GM23338 (cell line): ENCODE measurements at regions not wholly inside any gene's neighbourhood (a gene's known extent, or its start where the extent isn't known, plus 50 kb on each side); places are given as distances from the start of the nearest gene placed in this dataset.

Experiments used
- ATAC-seq: fragments of 200-7000 bp; cut with Tn5 transposase; 3 replicates; pipeline ENCODE4 v1.9.1; 2020
- DNase-seq: peaks from one replicate; pipeline ENCODE4 v3.0.0-alpha.2; 2015; ENCODE audit warnings: low spot score
- H2AFZ ChIP-seq: fragments of 200-600 bp; sonication (generic); 2 replicates; pipeline ENCODE4 v1.8.0; 2016; ENCODE audit warnings: antibody characterized with exemption, mild to moderate bottlenecking, moderate library complexity
- H3F3A ChIP-seq: fragments of 200-600 bp; sonication (generic); replicated peaks from 2 replicates; pipeline ENCODE4 v1.8.0; 2017; ENCODE audit warnings: antibody characterized with exemption, mixed run types, low read depth
- H3K27ac ChIP-seq: fragments of 200-600 bp; sonication (generic); 2 replicates; pipeline ENCODE4 v1.6.1; 2016; ENCODE audit warnings: low read depth
- H3K27me3 ChIP-seq: fragments of 200-600 bp; sonication (generic); 2 replicates; pipeline ENCODE4 v1.8.0; 2016; ENCODE audit warnings: mild to moderate bottlenecking, mixed run types, moderate library complexity; ENCODE audit not compliant: insufficient read depth
- H3K36me3 ChIP-seq: fragments of 200-600 bp; sonication (generic); 2 replicates; pipeline ENCODE4 v1.8.0; 2016; ENCODE audit warnings: mild to moderate bottlenecking; ENCODE audit not compliant: insufficient read depth
- H3K4me1 ChIP-seq: fragments of 200-600 bp; sonication (generic); 2 replicates; pipeline ENCODE4 v1.8.0; 2016; ENCODE audit warnings: mild to moderate bottlenecking, moderate library complexity; ENCODE audit not compliant: insufficient read depth
- H3K4me2 ChIP-seq: fragments of 200-600 bp; sonication (generic); 2 replicates; pipeline ENCODE4 v1.7.1; 2017; ENCODE audit warnings: mixed run types
- H3K4me3 ChIP-seq: fragments of 200-600 bp; sonication (generic); 2 replicates; pipeline ENCODE4 v1.6.1; 2016; ENCODE audit warnings: mixed run types
- H3K79me2 ChIP-seq: fragments of 200-600 bp; sonication (generic); replicated peaks from 2 replicates; pipeline ENCODE4 v1.8.0; 2017; ENCODE audit warnings: mild to moderate bottlenecking; ENCODE audit not compliant: insufficient read depth
- H3K9me2 ChIP-seq: fragments of 200-600 bp; sonication (generic); 2 replicates; pipeline ENCODE4 v1.8.0; 2017; ENCODE audit not compliant: insufficient read depth
- H4K20me1 ChIP-seq: fragments of 200-600 bp; sonication (generic); replicated peaks from 2 replicates; pipeline ENCODE4 v1.8.0; 2017; ENCODE audit warnings: mild to moderate bottlenecking; ENCODE audit not compliant: insufficient read depth
- H3K27ac Mint-ChIP-seq: 2 replicates; pipeline ENCODE4 v1.8.0; 2020; ENCODE audit warnings: inconsistent platforms, mild to moderate bottlenecking, moderate library complexity, mixed read lengths
- H3K27me3 Mint-ChIP-seq: 3 replicates; pipeline ENCODE4 v1.8.0; 2022; ENCODE audit warnings: low read depth, mild to moderate bottlenecking, moderate library complexity, mixed read lengths, inconsistent platforms; ENCODE audit not compliant: insufficient read depth, poor library complexity
- H3K36me3 Mint-ChIP-seq: 3 replicates; pipeline ENCODE4 v1.8.0; 2021; ENCODE audit warnings: low read depth, mild to moderate bottlenecking, inconsistent platforms, moderate library complexity, mixed read lengths
- H3K4me1 Mint-ChIP-seq: 3 replicates; pipeline ENCODE4 v1.8.0; 2020; ENCODE audit warnings: mild to moderate bottlenecking, inconsistent platforms, mixed read lengths
- H3K4me3 Mint-ChIP-seq: 3 replicates; pipeline ENCODE4 v1.8.0; 2021; ENCODE audit warnings: moderate library complexity, mild to moderate bottlenecking, inconsistent platforms, mixed read lengths
- H3K9me3 Mint-ChIP-seq: 3 replicates; pipeline ENCODE4 v1.8.0; 2020; ENCODE audit warnings: moderate library complexity, mild to moderate bottlenecking, inconsistent platforms, mixed read lengths
- CREB1 ChIP-seq: fragments of 250-450 bp; sonication (Bioruptor Pico); IDR thresholded peaks from 2 replicates; pipeline ENCODE4 v1.5.0; 2020; ENCODE audit warnings: low read depth, mild to moderate bottlenecking, moderate library complexity
- EZH2phosphoT487 ChIP-seq: fragments of 200-600 bp; sonication (generic); IDR thresholded peaks from one replicate; pipeline ENCODE4 v1.8.1; 2018; ENCODE audit warnings: antibody characterized with exemption; ENCODE audit not compliant: unreplicated experiment
- JUNB ChIP-seq: IDR thresholded peaks from one replicate; pipeline ENCODE4 v1.6.1; 2016; ENCODE audit warnings: antibody characterized with exemption; ENCODE audit not compliant: unreplicated experiment
- NANOG ChIP-seq: IDR thresholded peaks from 2 replicates; pipeline ENCODE4 v1.6.1; 2016; ENCODE audit warnings: antibody characterized with exemption, borderline replicate concordance
- STAT1 ChIP-seq: IDR thresholded peaks from one replicate; pipeline ENCODE4 v1.6.1; 2016; ENCODE audit warnings: antibody characterized with exemption; ENCODE audit not compliant: unreplicated experiment
- ZNF114 ChIP-seq: fragments of 250-450 bp; sonication (Bioruptor Pico); IDR thresholded peaks from 2 replicates; pipeline ENCODE4 v1.5.0; 2020; ENCODE audit warnings: mild to moderate bottlenecking, moderate library complexity
- ZNF331 ChIP-seq: fragments of 250-450 bp; sonication (Bioruptor Pico); IDR thresholded peaks from 2 replicates; pipeline ENCODE4 v1.5.0; 2020; ENCODE audit warnings: low read depth, mild to moderate bottlenecking, moderate library complexity
- TF ChIP-seq, protein P1 (sequence below): IDR thresholded peaks from 2 replicates; pipeline ENCODE4 v1.6.1; 2016; ENCODE audit warnings: antibody characterized with exemption
- TF ChIP-seq, protein P2 (sequence below): fragments of 250-450 bp; sonication (Bioruptor Pico); IDR thresholded peaks from 2 replicates; pipeline ENCODE4 v1.5.0; 2020; ENCODE audit warnings: mild to moderate bottlenecking, moderate library complexity
- TF ChIP-seq, protein P3 (sequence below): IDR thresholded peaks from one replicate; pipeline ENCODE4 v1.6.1; 2018; ENCODE audit warnings: antibody characterized with exemption; ENCODE audit not compliant: unreplicated experiment

DNA sequence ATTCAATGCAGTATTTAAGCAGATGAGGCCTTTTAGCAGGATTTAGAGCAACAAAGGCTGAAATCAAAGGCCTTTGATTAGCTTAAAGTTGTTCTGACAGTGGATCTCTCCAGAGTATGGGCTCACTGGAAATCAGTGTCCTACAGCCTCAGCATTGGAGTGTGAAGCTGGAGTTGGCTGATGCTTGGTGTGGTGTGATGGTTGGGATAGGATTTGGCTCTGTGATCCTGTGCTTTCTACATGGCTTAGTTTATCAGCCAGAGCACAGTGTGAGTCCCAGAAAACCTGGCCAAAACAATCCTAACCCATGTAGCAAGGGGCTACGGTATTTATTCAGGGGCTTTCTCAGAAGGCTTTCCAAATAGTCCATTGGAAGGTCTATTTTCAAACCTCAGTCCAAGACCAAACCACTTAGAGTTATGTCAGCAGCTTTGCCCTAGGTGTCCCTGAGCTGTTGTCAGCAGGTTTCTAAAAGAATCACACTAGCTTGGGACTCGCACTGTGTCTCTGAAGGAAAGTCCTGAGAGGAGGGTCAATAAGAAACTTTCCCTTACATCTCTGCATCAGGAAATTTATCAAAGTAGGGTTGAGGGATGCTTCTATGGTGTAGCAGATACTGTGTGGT, 65.4 kb upstream of the ANKRD1 start:
- H3K27me3 ChIP-seq: peaks cover 14% of the 10 kb centered on the region; the same call in 1 of the 2 replicates
- no peak for ATAC-seq
- no peak for DNase-seq
- TF ChIP-seq NANOG (no peak), JUNB (no peak), ZNF114 (CRISPR knock-in tag) (no peak)
- TF ChIP-seq, protein P1, sequence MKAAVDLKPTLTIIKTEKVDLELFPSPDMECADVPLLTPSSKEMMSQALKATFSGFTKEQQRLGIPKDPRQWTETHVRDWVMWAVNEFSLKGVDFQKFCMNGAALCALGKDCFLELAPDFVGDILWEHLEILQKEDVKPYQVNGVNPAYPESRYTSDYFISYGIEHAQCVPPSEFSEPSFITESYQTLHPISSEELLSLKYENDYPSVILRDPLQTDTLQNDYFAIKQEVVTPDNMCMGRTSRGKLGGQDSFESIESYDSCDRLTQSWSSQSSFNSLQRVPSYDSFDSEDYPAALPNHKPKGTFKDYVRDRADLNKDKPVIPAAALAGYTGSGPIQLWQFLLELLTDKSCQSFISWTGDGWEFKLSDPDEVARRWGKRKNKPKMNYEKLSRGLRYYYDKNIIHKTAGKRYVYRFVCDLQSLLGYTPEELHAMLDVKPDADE: no peak
- H3K27ac ChIP-seq: no peak overlapping the region
- no peak overlapping the region for H3K4me2 ChIP-seq
- Mint-ChIP-seq H3K36me3 (no peaks in the 10 kb centered on the region), H3K4me3 (no peak overlapping the region), H3K9me3 (no peaks in the 10 kb centered on the region; the same call in 2 of the 3 replicates), H3K27ac (no peak overlapping the region), H3K27me3 (peaks cover 3% of the 10 kb centered on the region), H3K4me1 (peaks cover 3% of the 10 kb centered on the region; the same call in 1 of the 3 replicates)
- no peaks in the 10 kb centered on the region for H3F3A ChIP-seq
- H3K36me3 ChIP-seq: no peaks in the 10 kb centered on the region
- no peak overlapping the region for H2AFZ ChIP-seq
- H3K4me1 ChIP-seq: no peaks in the 10 kb centered on the region
- H3K79me2 ChIP-seq: no peaks in the 10 kb centered on the region
- no peaks in the 10 kb centered on the region for H4K20me1 ChIP-seq
- H3K4me3 ChIP-seq: no peak overlapping the region
- no peaks in the 10 kb centered on the region for H3K9me2 ChIP-seq

- DNase-seq (no peak), ATAC-seq (no peak)
- H3K79me2 ChIP-seq: no peaks in the 10 kb centered on the region
- peaks cover 14% of the 10 kb centered on the region; the same call in 1 of the 2 replicates for H3K27me3 ChIP-seq
- H4K20me1 ChIP-seq: no peaks in the 10 kb centered on the region
- Mint-ChIP-seq H3K4me1 (peaks cover 3% of the 10 kb centered on the region; the same call in 1 of the 3 replicates), H3K27ac (no peak overlapping the region), H3K4me3 (no peak overlapping the region), H3K36me3 (no peaks in the 10 kb centered on the region), H3K27me3 (peaks cover 3% of the 10 kb centered on the region), H3K9me3 (no peaks in the 10 kb centered on the region; the same call in 2 of the 3 replicates)
- H3K9me2 ChIP-seq: no peaks in the 10 kb centered on the region
- H3K27ac ChIP-seq: no peak overlapping the region
- no peaks in the 10 kb centered on the region for H3K36me3 ChIP-seq
- H3K4me3 ChIP-seq: no peak overlapping the region
- no peak overlapping the region for H3K4me2 ChIP-seq
- H2AFZ ChIP-seq: no peak overlapping the region
- no peaks in the 10 kb centered on the region for H3K4me1 ChIP-seq
- no peaks in the 10 kb centered on the region for H3F3A ChIP-seq
- TF ChIP-seq STAT1: no peak
- TF ChIP-seq CREB1 (CRISPR knock-in tag): no peak
- TF ChIP-seq, protein P1: no peak
- TF ChIP-seq, protein P2, sequence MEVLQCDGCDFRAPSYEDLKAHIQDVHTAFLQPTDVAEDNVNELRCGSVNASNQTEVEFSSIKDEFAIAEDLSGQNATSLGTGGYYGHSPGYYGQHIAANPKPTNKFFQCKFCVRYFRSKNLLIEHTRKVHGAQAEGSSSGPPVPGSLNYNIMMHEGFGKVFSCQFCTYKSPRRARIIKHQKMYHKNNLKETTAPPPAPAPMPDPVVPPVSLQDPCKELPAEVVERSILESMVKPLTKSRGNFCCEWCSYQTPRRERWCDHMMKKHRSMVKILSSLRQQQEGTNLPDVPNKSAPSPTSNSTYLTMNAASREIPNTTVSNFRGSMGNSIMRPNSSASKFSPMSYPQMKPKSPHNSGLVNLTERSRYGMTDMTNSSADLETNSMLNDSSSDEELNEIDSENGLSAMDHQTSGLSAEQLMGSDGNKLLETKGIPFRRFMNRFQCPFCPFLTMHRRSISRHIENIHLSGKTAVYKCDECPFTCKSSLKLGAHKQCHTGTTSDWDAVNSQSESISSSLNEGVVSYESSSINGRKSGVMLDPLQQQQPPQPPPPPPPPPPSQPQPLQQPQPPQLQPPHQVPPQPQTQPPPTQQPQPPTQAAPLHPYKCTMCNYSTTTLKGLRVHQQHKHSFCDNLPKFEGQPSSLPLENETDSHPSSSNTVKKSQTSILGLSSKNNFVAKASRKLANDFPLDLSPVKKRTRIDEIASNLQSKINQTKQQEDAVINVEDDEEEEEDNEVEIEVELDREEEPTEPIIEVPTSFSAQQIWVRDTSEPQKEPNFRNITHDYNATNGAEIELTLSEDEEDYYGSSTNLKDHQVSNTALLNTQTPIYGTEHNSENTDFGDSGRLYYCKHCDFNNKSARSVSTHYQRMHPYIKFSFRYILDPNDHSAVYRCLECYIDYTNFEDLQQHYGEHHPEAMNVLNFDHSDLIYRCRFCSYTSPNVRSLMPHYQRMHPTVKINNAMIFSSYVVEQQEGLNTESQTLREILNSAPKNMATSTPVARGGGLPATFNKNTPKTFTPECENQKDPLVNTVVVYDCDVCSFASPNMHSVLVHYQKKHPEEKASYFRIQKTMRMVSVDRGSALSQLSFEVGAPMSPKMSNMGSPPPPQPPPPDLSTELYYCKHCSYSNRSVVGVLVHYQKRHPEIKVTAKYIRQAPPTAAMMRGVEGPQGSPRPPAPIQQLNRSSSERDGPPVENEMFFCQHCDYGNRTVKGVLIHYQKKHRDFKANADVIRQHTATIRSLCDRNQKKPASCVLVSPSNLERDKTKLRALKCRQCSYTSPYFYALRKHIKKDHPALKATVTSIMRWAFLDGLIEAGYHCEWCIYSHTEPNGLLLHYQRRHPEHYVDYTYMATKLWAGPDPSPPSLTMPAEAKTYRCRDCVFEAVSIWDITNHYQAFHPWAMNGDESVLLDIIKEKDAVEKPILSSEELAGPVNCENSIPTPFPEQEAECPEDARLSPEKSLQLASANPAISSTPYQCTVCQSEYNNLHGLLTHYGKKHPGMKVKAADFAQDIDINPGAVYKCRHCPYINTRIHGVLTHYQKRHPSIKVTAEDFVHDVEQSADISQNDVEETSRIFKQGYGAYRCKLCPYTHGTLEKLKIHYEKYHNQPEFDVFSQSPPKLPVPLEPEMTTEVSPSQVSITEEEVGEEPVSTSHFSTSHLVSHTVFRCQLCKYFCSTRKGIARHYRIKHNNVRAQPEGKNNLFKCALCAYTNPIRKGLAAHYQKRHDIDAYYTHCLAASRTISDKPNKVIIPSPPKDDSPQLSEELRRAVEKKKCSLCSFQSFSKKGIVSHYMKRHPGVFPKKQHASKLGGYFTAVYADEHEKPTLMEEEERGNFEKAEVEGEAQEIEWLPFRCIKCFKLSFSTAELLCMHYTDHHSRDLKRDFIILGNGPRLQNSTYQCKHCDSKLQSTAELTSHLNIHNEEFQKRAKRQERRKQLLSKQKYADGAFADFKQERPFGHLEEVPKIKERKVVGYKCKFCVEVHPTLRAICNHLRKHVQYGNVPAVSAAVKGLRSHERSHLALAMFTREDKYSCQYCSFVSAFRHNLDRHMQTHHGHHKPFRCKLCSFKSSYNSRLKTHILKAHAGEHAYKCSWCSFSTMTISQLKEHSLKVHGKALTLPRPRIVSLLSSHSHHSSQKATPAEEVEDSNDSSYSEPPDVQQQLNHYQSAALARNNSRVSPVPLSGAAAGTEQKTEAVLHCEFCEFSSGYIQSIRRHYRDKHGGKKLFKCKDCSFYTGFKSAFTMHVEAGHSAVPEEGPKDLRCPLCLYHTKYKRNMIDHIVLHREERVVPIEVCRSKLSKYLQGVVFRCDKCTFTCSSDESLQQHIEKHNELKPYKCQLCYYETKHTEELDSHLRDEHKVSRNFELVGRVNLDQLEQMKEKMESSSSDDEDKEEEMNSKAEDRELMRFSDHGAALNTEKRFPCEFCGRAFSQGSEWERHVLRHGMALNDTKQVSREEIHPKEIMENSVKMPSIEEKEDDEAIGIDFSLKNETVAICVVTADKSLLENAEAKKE (CRISPR knock-in tag): no peak
- TF ChIP-seq, protein P3, sequence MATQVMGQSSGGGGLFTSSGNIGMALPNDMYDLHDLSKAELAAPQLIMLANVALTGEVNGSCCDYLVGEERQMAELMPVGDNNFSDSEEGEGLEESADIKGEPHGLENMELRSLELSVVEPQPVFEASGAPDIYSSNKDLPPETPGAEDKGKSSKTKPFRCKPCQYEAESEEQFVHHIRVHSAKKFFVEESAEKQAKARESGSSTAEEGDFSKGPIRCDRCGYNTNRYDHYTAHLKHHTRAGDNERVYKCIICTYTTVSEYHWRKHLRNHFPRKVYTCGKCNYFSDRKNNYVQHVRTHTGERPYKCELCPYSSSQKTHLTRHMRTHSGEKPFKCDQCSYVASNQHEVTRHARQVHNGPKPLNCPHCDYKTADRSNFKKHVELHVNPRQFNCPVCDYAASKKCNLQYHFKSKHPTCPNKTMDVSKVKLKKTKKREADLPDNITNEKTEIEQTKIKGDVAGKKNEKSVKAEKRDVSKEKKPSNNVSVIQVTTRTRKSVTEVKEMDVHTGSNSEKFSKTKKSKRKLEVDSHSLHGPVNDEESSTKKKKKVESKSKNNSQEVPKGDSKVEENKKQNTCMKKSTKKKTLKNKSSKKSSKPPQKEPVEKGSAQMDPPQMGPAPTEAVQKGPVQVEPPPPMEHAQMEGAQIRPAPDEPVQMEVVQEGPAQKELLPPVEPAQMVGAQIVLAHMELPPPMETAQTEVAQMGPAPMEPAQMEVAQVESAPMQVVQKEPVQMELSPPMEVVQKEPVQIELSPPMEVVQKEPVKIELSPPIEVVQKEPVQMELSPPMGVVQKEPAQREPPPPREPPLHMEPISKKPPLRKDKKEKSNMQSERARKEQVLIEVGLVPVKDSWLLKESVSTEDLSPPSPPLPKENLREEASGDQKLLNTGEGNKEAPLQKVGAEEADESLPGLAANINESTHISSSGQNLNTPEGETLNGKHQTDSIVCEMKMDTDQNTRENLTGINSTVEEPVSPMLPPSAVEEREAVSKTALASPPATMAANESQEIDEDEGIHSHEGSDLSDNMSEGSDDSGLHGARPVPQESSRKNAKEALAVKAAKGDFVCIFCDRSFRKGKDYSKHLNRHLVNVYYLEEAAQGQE: no peak
- TF ChIP-seq ZNF331 (CRISPR knock-in tag): no peak
- no peak for TF ChIP-seq EZH2phosphoT487
Observed at GRCh38 chr10:90986870-90987269, 66.0 kb upstream of the ANKRD1 start.
